MCF 10A (cell line): ENCODE measurements at regions not wholly inside any gene's neighbourhood (a gene's known extent, or its start where the extent isn't known, plus 50 kb on each side); places are given as distances from the start of the nearest gene placed in this dataset.

Source experiments
- BruUV-seq: library from RNA; stranded (reverse); fragments of 400-500 nt; replicated peaks from 2 replicates; lab custom pipeline; 2021; lab: Mats Ljungman, UMichigan
- CTCF ChIA-PET: fragments of 300-600 bp; sonication (Branson Sonifier 250); formaldehyde crosslinking; extraction: SDS; loops from one replicate; lab custom pipeline; 2021; ENCODE audit warnings: antibody characterized with exemption, inconsistent platforms; lab: Yijun Ruan, JAX
- POLR2A ChIA-PET: fragments of 300-600, 350-650 bp; sonication (Branson Sonifier 250); formaldehyde crosslinking; extraction: SDS; loops from one replicate; lab custom pipeline; 2020; ENCODE audit warnings: antibody characterized with exemption, inconsistent platforms; lab: Yijun Ruan, JAX
- DNase-seq: peaks from one replicate; pipeline ENCODE4 v3.0.0-alpha.2; 2018; ENCODE audit not compliant: unreplicated experiment
- H3K27ac Mint-ChIP-seq: one replicate; pipeline ENCODE4 v1.8.0; 2022; ENCODE audit warnings: mild to moderate bottlenecking, low read depth, mixed read lengths; ENCODE audit not compliant: unreplicated experiment
- H3K27me3 Mint-ChIP-seq: one replicate; pipeline ENCODE4 v1.8.0; 2022; ENCODE audit warnings: mixed read lengths; ENCODE audit not compliant: insufficient read depth, unreplicated experiment
- H3K36me3 Mint-ChIP-seq: one replicate; pipeline ENCODE4 v1.8.0; 2022; ENCODE audit warnings: mild to moderate bottlenecking, moderate library complexity, mixed read lengths; ENCODE audit not compliant: insufficient read depth, unreplicated experiment
- H3K4me1 Mint-ChIP-seq: one replicate; pipeline ENCODE4 v1.8.0; 2022; ENCODE audit warnings: mixed read lengths; ENCODE audit not compliant: insufficient read depth, unreplicated experiment
- H3K4me3 Mint-ChIP-seq: one replicate; pipeline ENCODE4 v1.8.0; 2022; ENCODE audit warnings: mild to moderate bottlenecking, moderate library complexity, mixed read lengths; ENCODE audit not compliant: unreplicated experiment
- H3K9me3 Mint-ChIP-seq: one replicate; pipeline ENCODE4 v1.8.0; 2022; ENCODE audit warnings: mixed read lengths; ENCODE audit not compliant: unreplicated experiment
- intact Hi-C: fragments of 100-400 bp; cut with micrococcal nuclease; formaldehyde crosslinking; loops from 2 replicates; pipeline ENCODE4 v1.14.1; 2022
- TF ChIP-seq, protein P1 (sequence below): fragments of 200-600 bp; IDR thresholded peaks from one replicate; pipeline ENCODE4 v1.8.0; 2022; ENCODE audit warnings: antibody characterized with exemption, mild to moderate bottlenecking; ENCODE audit not compliant: unreplicated experiment

DNA sequence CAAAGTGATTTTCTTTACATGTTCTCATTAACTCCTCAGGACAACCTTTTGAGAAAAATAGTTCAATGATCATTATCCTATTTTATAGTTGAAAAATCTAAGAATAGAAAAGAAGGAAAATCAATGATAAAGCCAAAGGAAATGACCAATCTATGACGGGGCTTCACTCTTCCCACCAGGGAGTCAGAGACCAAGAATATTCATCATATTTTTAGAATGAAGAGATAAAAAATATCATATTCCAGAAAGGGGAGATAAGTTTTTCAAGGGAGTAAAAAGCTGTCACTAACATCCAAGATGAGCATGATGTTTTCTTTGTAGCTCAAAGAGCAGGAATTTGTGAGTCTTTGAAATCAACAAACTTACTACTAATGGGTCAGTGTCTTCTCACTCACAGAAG, 71.5 kb upstream of the LPP start:
- POLR2A ChIA-PET = interaction anchor here (0.6 kb wide), 1 partner anchor 340 kb away, joined by 3 read pairs; no protein-coding TSS in a partner anchor
- H3K4me3 Mint-ChIP-seq = no peak overlapping the region
- H3K36me3 Mint-ChIP-seq = no peaks in the 10 kb centered on the region
- DNase-seq = no peak
- no peaks in the 10 kb centered on the region for H3K27me3 Mint-ChIP-seq
- peaks cover 10% of the 10 kb centered on the region for H3K9me3 Mint-ChIP-seq
- intact Hi-C loops = no loop called here
- no peaks in the 10 kb centered on the region for H3K4me1 Mint-ChIP-seq
- H3K27ac Mint-ChIP-seq = no peak overlapping the region
- TF ChIP-seq, protein P1, sequence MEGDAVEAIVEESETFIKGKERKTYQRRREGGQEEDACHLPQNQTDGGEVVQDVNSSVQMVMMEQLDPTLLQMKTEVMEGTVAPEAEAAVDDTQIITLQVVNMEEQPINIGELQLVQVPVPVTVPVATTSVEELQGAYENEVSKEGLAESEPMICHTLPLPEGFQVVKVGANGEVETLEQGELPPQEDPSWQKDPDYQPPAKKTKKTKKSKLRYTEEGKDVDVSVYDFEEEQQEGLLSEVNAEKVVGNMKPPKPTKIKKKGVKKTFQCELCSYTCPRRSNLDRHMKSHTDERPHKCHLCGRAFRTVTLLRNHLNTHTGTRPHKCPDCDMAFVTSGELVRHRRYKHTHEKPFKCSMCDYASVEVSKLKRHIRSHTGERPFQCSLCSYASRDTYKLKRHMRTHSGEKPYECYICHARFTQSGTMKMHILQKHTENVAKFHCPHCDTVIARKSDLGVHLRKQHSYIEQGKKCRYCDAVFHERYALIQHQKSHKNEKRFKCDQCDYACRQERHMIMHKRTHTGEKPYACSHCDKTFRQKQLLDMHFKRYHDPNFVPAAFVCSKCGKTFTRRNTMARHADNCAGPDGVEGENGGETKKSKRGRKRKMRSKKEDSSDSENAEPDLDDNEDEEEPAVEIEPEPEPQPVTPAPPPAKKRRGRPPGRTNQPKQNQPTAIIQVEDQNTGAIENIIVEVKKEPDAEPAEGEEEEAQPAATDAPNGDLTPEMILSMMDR = no peak
- CTCF ChIA-PET = no interaction called here
- BruUV-seq = no TSS peak

DNA sequence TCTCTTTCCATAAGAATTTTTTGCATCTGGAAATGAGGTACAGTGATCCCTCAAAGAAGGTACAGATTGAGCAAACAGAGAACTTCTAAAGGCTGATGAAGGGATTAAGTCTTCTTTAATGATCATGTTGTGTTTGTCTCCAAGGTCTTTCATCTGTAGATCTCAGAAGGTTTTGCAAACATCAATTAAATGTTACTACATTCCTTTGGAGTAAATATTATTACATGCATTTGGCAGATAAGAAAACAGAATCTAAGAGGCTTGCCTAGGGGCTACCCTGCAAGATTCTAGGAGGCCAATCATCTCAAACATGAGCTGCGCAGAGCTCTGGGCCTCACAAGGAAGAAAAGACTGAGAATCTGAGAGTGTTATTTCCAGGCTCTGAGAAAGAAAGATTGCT, 70.9 kb upstream of the LPP start:
- Mint-ChIP-seq H3K9me3 (peaks cover 10% of the 10 kb centered on the region), H3K27ac (no peak overlapping the region), H3K4me3 (no peak overlapping the region), H3K4me1 (no peaks in the 10 kb centered on the region), H3K36me3 (no peaks in the 10 kb centered on the region), H3K27me3 (no peaks in the 10 kb centered on the region)
- no TSS peak for BruUV-seq
- TF ChIP-seq, protein P1 = no peak
- DNase-seq = no peak
- ChIA-PET POLR2A (no interaction called here), CTCF (no interaction called here)
- intact Hi-C loops = no loop called here

DNA sequence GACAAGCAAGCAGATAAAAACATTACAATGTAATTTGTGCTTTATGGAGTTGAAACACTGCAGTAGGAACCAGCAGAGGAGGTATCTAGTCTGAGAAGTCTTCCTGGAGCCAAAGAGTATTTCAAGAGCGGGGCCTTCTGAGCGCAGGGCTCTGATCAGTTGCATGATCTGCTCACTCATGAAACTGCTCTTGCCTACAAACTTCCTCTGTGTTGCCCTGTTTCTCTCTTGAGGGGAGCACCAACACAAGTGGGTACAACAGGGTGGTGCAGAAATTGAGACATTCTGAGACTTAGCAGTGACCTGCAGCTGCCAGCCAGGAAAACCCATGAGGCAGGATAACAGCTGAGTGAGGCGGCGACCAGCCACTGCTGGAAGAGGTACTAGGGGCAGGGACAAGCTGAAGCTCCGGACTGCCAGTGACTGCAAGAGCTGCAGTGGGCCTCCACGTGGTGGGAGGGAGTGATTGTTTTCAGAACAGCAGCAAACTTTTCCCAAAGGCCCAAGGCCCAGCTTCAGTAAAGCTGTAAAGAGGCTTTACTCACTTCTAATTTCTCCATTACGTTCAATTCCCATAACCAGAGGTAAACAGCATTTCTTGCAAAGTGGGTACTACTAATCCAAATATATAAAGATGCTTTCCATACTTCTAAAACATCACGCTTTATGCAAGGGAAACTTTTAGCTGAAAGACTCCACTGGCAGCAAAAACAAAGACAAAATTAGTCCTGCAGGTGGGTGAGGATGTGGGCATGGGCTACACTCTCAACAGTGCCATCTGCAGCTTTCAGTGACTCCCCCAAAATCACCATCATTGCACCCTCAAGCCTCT, 69.0 kb upstream of the LPP start:
- intact Hi-C loops = no loop called here
- BruUV-seq = no TSS peak
- Mint-ChIP-seq H3K36me3 (no peaks in the 10 kb centered on the region), H3K4me1 (no peaks in the 10 kb centered on the region), H3K27me3 (no peaks in the 10 kb centered on the region), H3K27ac (no peak overlapping the region), H3K9me3 (peaks cover 9% of the 10 kb centered on the region), H3K4me3 (no peak overlapping the region)
- ChIA-PET POLR2A (no interaction called here), CTCF (interaction anchor here (0.6 kb wide), 2 partner anchors 68 to 564 kb away, joined by 3 read pairs; no protein-coding TSS in a partner anchor)
- DNase-seq = no peak
- TF ChIP-seq, protein P1 = no peak

DNA sequence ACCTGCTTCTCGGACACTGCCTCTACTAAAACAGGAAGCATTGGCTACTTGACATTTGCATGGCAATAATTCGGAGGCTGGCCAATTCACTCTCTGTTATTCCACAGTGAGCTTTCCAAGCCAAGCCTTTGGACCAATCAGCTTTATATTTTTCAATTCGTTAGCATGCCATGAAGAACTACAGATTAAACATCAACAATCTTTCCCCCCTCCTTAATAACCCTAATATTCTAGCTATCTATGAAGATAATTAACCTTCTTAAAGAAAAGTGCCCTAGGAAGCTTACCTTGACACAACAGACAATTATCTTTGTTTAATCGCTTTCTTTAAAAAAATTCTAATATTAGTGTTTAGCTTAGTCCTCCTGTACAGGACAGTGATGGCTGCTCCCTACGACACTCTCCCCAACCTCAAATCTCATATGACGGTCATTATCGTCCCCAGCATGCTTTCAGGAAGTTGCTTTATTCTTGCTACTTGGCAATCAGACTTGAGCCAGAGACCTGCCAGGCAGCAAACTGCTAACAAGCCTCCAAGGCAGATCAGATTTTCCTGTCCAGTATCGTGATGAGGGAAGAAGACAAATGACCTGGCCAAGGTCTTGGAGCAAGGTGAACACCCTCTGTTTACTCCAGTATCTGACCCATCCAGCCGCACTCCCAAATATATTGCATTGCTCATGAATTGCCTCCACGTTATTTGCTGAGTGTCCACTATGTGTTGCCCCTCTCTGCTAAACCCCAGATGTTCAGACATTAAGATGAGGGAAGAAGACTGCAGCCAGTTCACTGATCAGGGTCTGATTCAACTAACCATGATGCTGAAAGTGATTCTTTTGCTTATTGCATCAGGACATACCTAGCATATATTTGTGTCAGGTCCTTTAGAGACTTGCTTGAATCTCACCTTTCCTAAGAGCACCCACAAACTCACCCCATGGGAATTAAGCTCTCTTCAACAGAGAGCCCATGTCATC, 68.1 kb upstream of the LPP start:
- POLR2A ChIA-PET = no interaction called here
- no peaks in the 10 kb centered on the region for H3K36me3 Mint-ChIP-seq
- H3K4me3 Mint-ChIP-seq = no peak overlapping the region
- CTCF ChIA-PET = interaction anchor here (0.6 kb wide), 1 partner anchor 563 kb away, joined by 3 read pairs; no protein-coding TSS in a partner anchor
- no peaks in the 10 kb centered on the region for H3K9me3 Mint-ChIP-seq
- no TSS peak for BruUV-seq
- H3K27ac Mint-ChIP-seq = no peak overlapping the region
- intact Hi-C loops = no loop called here
- no peak for DNase-seq
- no peaks in the 10 kb centered on the region for H3K4me1 Mint-ChIP-seq
- no peaks in the 10 kb centered on the region for H3K27me3 Mint-ChIP-seq
- TF ChIP-seq, protein P1 = no peak
